OCI-LY7 (cell line): ENCODE measurements at regions not wholly inside any gene's neighbourhood (a gene's known extent, or its start where the extent isn't known, plus 50 kb on each side); places are given as distances from the start of the nearest gene placed in this dataset.

Experiments
- BruUV-seq: library from RNA; stranded (reverse); fragments of 400-500 nt; replicated peaks from 2 replicates; lab custom pipeline; 2021; lab: Mats Ljungman, UMichigan
- CTCF ChIA-PET: fragments of 300-600 bp; sonication (Branson Sonifier 250); formaldehyde crosslinking; loops from one replicate; lab custom pipeline; 2022; ENCODE audit warnings: antibody characterized with exemption; ENCODE audit not compliant: unreplicated experiment; lab: Charles Lee
- POLR2A ChIA-PET: fragments of 300-600 bp; sonication (Branson Sonifier 250); formaldehyde crosslinking; loops from one replicate; lab custom pipeline; 2022; ENCODE audit warnings: antibody characterized with exemption; lab: Charles Lee
- DNase-seq: peaks from one replicate; pipeline ENCODE4 v3.0.0-alpha.2; 2015; ENCODE audit warnings: low spot score
- H2AFZ ChIP-seq: fragments of 200-600 bp; sonication (generic), shearing (Covaris generic); 2 replicates; pipeline ENCODE4 v1.6.1; 2014; ENCODE audit warnings: mild to moderate bottlenecking, antibody characterized with exemption, low read length, moderate library complexity
- H3K27ac ChIP-seq: fragments of 200-600 bp; sonication (generic); 2 replicates; pipeline ENCODE4 v1.5.1; 2014; ENCODE audit warnings: mixed run types, low read depth, mild to moderate bottlenecking, moderate library complexity, low read length, inconsistent platforms; ENCODE audit not compliant: poor library complexity, severe bottlenecking
- H3K36me3 ChIP-seq: fragments of 200-600 bp; sonication (generic); 2 replicates; pipeline ENCODE4 v1.6.1; 2014; ENCODE audit warnings: mild to moderate bottlenecking, antibody characterized with exemption, low read length, moderate library complexity, mixed read lengths; ENCODE audit not compliant: insufficient read depth
- H3K4me1 ChIP-seq: fragments of 200-600 bp; sonication (generic); 2 replicates; pipeline ENCODE4 v1.5.1; 2014; ENCODE audit warnings: mild to moderate bottlenecking, low read length; ENCODE audit not compliant: insufficient read depth, poor library complexity, severe bottlenecking
- H3K4me2 ChIP-seq: fragments of 200-600 bp; sonication (generic); 2 replicates; pipeline ENCODE4 v1.6.1; 2014; ENCODE audit warnings: mild to moderate bottlenecking, low read length
- H3K4me3 ChIP-seq: fragments of 200-600 bp; sonication (generic); 2 replicates; pipeline ENCODE4 v1.5.1; 2014; ENCODE audit warnings: mild to moderate bottlenecking, low read depth, low read length; ENCODE audit not compliant: poor library complexity, severe bottlenecking
- H3K79me2 ChIP-seq: fragments of 200-600 bp; sonication (generic); 2 replicates; pipeline ENCODE4 v1.6.1; 2016; ENCODE audit warnings: low read depth, mild to moderate bottlenecking, low read length, moderate library complexity, mixed read lengths; ENCODE audit not compliant: insufficient read depth
- H3K9me2 ChIP-seq: fragments of 200-600 bp; sonication (generic); 2 replicates; pipeline ENCODE4 v1.6.1; 2016; ENCODE audit warnings: mild to moderate bottlenecking, low read length, mixed read lengths; ENCODE audit not compliant: insufficient read depth
- H3K9me3 ChIP-seq: fragments of 200-600 bp; sonication (generic); 2 replicates; pipeline ENCODE4 v1.6.1; 2014; ENCODE audit warnings: mild to moderate bottlenecking, mixed run types, low read length, mixed read lengths
- H4K20me1 ChIP-seq: fragments of 200-600 bp; sonication (generic); 2 replicates; pipeline ENCODE4 v1.6.1; 2014; ENCODE audit warnings: mild to moderate bottlenecking, antibody characterized with exemption, low read length, moderate library complexity, mixed read lengths; ENCODE audit not compliant: insufficient read depth
- CTCF ChIP-seq: fragments of 200-600 bp; sonication (generic); conservative IDR thresholded peaks from 2 replicates; pipeline ENCODE4 v1.5.1; 2014; ENCODE audit warnings: mild to moderate bottlenecking, antibody characterized with exemption, low read length, moderate library complexity, mixed read lengths
- EZH2phosphoT487 ChIP-seq: fragments of 200-600 bp; sonication (generic); IDR thresholded peaks from 2 replicates; pipeline ENCODE4 v1.6.1; 2018; ENCODE audit warnings: low read depth, borderline replicate concordance, mild to moderate bottlenecking, mixed run types, antibody characterized with exemption, low read length, moderate library complexity, mixed read lengths
- intact Hi-C: fragments of 100-400 bp; cut with micrococcal nuclease; formaldehyde crosslinking; loops from one replicate; pipeline ENCODE4 v1.10.0; 2022; ENCODE audit not compliant: unreplicated experiment

GRCh38 chr1:58283388-58284224, 262.9 kb downstream of the OMA1 start:
- TF ChIP-seq EZH2phosphoT487 (no peak), CTCF (no peak)
- no peak overlapping the region for H3K27ac ChIP-seq
- ChIA-PET POLR2A (interaction anchor here (0.6 kb wide), 1 partner anchor 1245 kb away, joined by 3 read pairs; no protein-coding TSS in a partner anchor), CTCF (no interaction called here)
- no peaks in the 10 kb centered on the region for H3K4me1 ChIP-seq
- H3K4me2 ChIP-seq, result no peak overlapping the region
- no peak overlapping the region for H2AFZ ChIP-seq
- no peak overlapping the region for H3K4me3 ChIP-seq
- no TSS peak for BruUV-seq
- H3K9me2 ChIP-seq, result no peaks in the 10 kb centered on the region
- no peaks in the 10 kb centered on the region for H3K9me3 ChIP-seq
- intact Hi-C loops, result no loop called here
- DNase-seq, result no peak
- no peaks in the 10 kb centered on the region for H3K36me3 ChIP-seq
- no peaks in the 10 kb centered on the region for H3K79me2 ChIP-seq
- no peaks in the 10 kb centered on the region for H4K20me1 ChIP-seq

- H3K9me2 ChIP-seq, result no peaks in the 10 kb centered on the region
- ChIA-PET POLR2A (no interaction called here), CTCF (no interaction called here)
- H2AFZ ChIP-seq, result no peak overlapping the region
- H3K36me3 ChIP-seq, result no peaks in the 10 kb centered on the region
- H3K9me3 ChIP-seq, result no peaks in the 10 kb centered on the region
- H3K27ac ChIP-seq, result no peak overlapping the region
- TF ChIP-seq CTCF, result no peak
- TF ChIP-seq EZH2phosphoT487, result no peak
- BruUV-seq, result no TSS peak
- no peak for DNase-seq
- intact Hi-C loops, result no loop called here
- H3K79me2 ChIP-seq, result no peaks in the 10 kb centered on the region
- H3K4me3 ChIP-seq, result no peak overlapping the region
- H3K4me1 ChIP-seq, result no peaks in the 10 kb centered on the region
- no peak overlapping the region for H3K4me2 ChIP-seq
- no peaks in the 10 kb centered on the region for H4K20me1 ChIP-seq
These were observed 263.7 kb downstream of the OMA1 start for GRCh38 chr1:58282623-58283387.
